ENCODE measurements at regions not wholly inside any gene's neighbourhood (a gene's known extent, or its start where the extent isn't known, plus 50 kb on each side); places are given as distances from the start of the nearest gene placed in this dataset.

DNA sequence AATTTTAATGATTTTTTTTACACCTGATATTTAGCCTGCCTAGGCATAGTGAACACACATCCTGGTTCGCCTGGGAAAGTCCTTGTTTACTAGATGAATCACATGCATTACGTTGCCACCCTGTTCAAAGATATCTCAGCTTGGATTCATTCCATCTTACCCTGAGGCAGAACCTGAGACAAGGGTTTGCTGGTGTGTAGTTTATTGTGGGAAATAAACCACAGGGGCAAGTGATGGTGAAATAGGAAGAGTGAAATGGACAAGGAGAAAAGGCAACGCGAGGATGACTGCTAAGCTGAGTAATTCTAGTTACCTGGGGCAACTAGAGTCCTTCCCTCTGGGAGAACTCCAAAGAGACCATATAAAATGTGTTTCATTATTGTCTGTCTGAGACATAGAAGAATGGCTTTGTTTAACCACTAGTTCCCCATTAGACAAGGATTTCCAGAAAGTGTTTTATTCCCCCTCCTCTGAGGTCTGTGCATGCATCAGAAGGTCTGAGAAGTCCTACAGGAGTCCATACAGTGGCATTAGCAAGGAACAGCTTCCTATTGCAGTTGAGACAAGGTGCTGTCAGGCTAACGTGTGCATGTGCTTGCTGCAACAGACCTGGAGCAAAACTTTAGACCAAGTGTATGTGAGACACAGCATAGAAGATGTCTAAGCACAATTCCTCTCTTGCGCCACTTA, 797.3 kb upstream of the FRG1 start:
- TF ChIP-seq, protein P1, sequence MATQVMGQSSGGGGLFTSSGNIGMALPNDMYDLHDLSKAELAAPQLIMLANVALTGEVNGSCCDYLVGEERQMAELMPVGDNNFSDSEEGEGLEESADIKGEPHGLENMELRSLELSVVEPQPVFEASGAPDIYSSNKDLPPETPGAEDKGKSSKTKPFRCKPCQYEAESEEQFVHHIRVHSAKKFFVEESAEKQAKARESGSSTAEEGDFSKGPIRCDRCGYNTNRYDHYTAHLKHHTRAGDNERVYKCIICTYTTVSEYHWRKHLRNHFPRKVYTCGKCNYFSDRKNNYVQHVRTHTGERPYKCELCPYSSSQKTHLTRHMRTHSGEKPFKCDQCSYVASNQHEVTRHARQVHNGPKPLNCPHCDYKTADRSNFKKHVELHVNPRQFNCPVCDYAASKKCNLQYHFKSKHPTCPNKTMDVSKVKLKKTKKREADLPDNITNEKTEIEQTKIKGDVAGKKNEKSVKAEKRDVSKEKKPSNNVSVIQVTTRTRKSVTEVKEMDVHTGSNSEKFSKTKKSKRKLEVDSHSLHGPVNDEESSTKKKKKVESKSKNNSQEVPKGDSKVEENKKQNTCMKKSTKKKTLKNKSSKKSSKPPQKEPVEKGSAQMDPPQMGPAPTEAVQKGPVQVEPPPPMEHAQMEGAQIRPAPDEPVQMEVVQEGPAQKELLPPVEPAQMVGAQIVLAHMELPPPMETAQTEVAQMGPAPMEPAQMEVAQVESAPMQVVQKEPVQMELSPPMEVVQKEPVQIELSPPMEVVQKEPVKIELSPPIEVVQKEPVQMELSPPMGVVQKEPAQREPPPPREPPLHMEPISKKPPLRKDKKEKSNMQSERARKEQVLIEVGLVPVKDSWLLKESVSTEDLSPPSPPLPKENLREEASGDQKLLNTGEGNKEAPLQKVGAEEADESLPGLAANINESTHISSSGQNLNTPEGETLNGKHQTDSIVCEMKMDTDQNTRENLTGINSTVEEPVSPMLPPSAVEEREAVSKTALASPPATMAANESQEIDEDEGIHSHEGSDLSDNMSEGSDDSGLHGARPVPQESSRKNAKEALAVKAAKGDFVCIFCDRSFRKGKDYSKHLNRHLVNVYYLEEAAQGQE (IDR thresholded peaks at IDR 0.05; ENCODE audit: insufficient read depth in 1 of 2, low read depth in 2 of 2, low read length in 2 of 2) = no peak
- TF ChIP-seq SIN3A (IDR thresholded peaks at IDR 0.05; ENCODE audit: borderline replicate concordance, insufficient read depth, low read length) (no peak), FOXP2 (optimal IDR thresholded peaks at IDR 0.05; ENCODE audit: borderline replicate concordance, extremely low read depth, extremely low read length, insufficient read depth) (no peak), POLR2AphosphoS5 (IDR thresholded peaks at IDR 0.05; ENCODE audit: low read depth, low read length) (no peak), TAF1 (IDR thresholded peaks at IDR 0.05; ENCODE audit: borderline replicate concordance, insufficient read depth, low read length) (no peak)

DNA sequence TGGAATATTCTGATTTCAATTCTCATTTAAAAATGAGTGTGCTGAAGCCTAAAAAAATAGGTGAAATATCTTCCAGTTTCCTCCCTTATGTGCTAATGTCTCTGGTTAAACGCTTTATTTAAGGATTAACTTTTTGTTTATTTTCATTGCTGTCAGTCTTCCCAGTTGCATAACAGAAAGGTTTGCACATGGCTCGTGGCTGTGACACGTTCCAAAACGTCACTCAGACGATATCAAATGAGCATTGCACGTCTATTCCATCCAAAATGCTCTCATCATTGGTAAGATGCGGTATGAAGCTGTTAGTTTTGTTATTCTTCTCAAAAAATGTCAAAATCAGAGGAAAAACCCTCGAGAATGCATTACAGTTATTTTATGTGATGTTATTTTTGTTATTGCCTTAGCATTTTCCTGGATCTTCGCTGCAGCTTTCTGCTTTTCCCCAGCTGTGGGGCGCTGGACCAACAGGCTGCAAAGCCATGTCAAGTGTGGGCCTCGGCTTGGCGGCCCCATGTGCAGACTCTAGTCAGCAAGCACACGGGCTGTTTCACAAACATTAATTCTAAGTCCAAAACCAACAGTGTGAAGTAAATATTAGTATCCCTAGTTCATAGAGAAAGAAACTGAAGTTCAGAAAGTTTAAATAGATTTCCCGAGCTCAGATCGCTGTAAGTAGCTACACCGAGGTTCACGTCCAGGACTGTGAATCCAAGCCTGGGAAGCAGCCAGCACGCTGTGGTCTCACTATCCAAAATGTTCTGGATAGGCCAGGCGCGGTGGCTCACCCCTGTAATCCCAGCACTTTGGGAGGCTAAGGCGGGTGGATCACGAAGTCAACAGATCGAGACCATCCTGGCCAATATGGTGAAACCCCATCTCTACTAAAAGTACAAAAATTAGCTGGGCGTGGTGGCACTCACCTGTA, 793.4 kb upstream of the FRG1 start:
- no peak for TF ChIP-seq SIN3A (IDR thresholded peaks at IDR 0.05; ENCODE audit: borderline replicate concordance, insufficient read depth, low read length)
- TF ChIP-seq, protein P1 (IDR thresholded peaks at IDR 0.05; ENCODE audit: insufficient read depth in 1 of 2, low read depth in 2 of 2, low read length in 2 of 2) = no peak
- TF ChIP-seq POLR2AphosphoS5 (IDR thresholded peaks at IDR 0.05; ENCODE audit: low read depth, low read length) = no peak
- no peak for TF ChIP-seq FOXP2 (optimal IDR thresholded peaks at IDR 0.05; ENCODE audit: borderline replicate concordance, extremely low read depth, extremely low read length, insufficient read depth)

DNA sequence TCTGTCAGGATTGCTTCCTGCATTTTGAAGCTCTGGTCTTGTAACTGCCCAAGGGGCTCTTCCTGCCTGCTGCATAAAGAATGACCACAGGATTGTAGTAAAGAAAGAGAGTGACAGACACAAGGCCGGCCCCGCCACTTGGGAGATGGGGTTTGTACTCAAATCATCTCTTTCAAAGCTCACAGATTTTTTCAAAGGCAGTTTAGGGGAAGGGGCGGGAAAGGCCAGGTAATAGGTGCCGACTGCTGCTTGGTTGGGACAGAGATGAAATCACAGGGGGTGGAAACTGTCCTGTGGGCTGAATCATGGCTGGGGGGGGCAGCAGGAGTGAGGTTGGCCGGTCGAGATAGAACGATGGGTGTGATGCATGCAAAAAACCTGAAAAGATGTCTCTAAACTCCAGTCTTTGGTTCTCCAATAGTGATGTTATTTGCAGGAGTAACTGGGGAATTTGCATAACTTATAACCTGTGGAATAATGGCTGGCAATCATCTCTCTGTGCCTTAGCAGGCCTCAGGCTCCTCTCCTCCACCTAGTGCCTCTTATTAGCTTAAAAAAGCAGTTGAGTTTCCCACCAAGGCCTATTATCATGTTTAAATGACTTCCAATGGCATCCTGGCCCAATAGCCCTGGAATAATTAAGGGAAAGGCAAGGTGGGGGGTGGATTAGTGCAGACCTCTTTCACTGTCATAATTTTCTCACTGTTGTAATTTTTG, 778.4 kb upstream of the FRG1 start:
- no peak for TF ChIP-seq FOXP2 (optimal IDR thresholded peaks at IDR 0.05; ENCODE audit: borderline replicate concordance, extremely low read depth, extremely low read length, insufficient read depth)
- TF ChIP-seq TAF1 (IDR thresholded peaks at IDR 0.05; ENCODE audit: borderline replicate concordance, insufficient read depth, low read length) = no peak
- TF ChIP-seq, protein P1 (IDR thresholded peaks at IDR 0.05; ENCODE audit: insufficient read depth in 1 of 2, low read depth in 2 of 2, low read length in 2 of 2) = no peak
- TF ChIP-seq SIN3A (IDR thresholded peaks at IDR 0.05; ENCODE audit: borderline replicate concordance, insufficient read depth, low read length) = no peak
- TF ChIP-seq POLR2AphosphoS5 (IDR thresholded peaks at IDR 0.05; ENCODE audit: low read depth, low read length) = no peak

DNA sequence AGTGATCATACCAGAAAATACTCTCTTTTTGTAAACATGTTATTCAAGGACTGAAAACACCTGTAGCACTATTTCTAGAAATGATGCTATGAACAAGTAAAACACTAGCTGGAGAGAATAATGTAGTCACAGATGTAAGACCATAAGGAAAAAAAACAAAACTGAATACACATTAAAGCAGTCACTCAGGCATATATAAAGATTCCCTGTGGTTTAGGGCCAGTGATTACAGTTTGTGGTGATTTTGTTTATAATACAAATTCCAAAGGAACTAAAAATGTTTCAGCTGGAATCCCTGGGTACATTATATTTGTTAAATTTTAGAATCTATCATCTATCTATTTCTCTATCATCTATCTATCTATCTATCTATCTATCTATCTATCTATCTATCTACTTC, 777.8 kb upstream of the FRG1 start:
- no peak for TF ChIP-seq POLR2AphosphoS5 (IDR thresholded peaks at IDR 0.05; ENCODE audit: low read depth, low read length)
- TF ChIP-seq, protein P1 (IDR thresholded peaks at IDR 0.05; ENCODE audit: insufficient read depth in 1 of 2, low read depth in 2 of 2, low read length in 2 of 2) = no peak
- TF ChIP-seq FOXP2 (optimal IDR thresholded peaks at IDR 0.05; ENCODE audit: borderline replicate concordance, extremely low read depth, extremely low read length, insufficient read depth) = no peak
- no peak for TF ChIP-seq SIN3A (IDR thresholded peaks at IDR 0.05; ENCODE audit: borderline replicate concordance, insufficient read depth, low read length)
- TF ChIP-seq TAF1 (IDR thresholded peaks at IDR 0.05; ENCODE audit: borderline replicate concordance, insufficient read depth, low read length) = no peak
